ENCODE measurements at regions not wholly inside any gene's neighbourhood (a gene's known extent, or its start where the extent isn't known, plus 50 kb on each side); places are given as distances from the start of the nearest gene placed in this dataset.

DNA sequence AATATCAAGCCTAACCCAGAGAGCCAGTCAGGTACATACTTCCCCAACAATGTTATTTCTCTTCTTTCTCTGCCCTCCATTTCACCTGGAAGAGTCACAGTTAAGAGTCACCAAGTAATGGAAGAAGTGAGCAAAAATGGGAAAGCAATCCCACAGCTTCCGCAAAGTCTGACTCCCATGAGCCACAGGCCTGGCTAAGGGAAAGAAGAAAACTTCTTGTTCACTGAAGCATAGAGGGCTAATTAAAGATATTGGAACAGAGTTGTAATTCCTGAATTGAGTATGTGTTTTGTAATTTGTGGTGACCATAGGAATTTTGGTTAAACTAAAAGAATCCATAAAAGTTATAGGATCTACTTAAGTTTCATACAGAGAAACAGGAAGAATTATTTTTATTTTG lies 830.9 kb upstream of the PCDH20 start:
- TF ChIP-seq, protein P1, sequence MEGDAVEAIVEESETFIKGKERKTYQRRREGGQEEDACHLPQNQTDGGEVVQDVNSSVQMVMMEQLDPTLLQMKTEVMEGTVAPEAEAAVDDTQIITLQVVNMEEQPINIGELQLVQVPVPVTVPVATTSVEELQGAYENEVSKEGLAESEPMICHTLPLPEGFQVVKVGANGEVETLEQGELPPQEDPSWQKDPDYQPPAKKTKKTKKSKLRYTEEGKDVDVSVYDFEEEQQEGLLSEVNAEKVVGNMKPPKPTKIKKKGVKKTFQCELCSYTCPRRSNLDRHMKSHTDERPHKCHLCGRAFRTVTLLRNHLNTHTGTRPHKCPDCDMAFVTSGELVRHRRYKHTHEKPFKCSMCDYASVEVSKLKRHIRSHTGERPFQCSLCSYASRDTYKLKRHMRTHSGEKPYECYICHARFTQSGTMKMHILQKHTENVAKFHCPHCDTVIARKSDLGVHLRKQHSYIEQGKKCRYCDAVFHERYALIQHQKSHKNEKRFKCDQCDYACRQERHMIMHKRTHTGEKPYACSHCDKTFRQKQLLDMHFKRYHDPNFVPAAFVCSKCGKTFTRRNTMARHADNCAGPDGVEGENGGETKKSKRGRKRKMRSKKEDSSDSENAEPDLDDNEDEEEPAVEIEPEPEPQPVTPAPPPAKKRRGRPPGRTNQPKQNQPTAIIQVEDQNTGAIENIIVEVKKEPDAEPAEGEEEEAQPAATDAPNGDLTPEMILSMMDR (IDR thresholded peaks at IDR 0.05; ENCODE audit: insufficient read depth, low read depth, low read length), result no peak
- no peak for TF ChIP-seq EZH2 (IDR thresholded peaks at IDR 0.05; ENCODE audit: insufficient read depth, low read length)

Data from astrocyte (in vitro differentiated cells and primary cell).